ENCODE measurements at regions not wholly inside any gene's neighbourhood (a gene's known extent, or its start where the extent isn't known, plus 50 kb on each side); places are given as distances from the start of the nearest gene placed in this dataset.

GRCh38 chr2:146934921-146935320, 909.9 kb upstream of the ACVR2A start:
- H3K36me3 ChIP-seq (ENCODE audit: insufficient read depth, low read length) = no peaks in the 10 kb centered on the region

GRCh38 chr2:146931109-146931508, 913.7 kb upstream of the ACVR2A start:
- H3K27me3 ChIP-seq (ENCODE audit: insufficient read depth, low read length) = no peaks in the 10 kb centered on the region
- no peaks in the 10 kb centered on the region for H3K36me3 ChIP-seq (ENCODE audit: insufficient read depth, low read length)
- no peaks in the 10 kb centered on the region for H3K79me2 ChIP-seq (ENCODE audit: control insufficient read depth, insufficient read depth, low read length, unreplicated experiment)
- H3K4me1 ChIP-seq (ENCODE audit: control insufficient read depth, insufficient read depth, low read length, unreplicated experiment) = peaks cover 14% of the 10 kb centered on the region
- no peak overlapping the region for H2AFZ ChIP-seq (ENCODE audit: low read length, unreplicated experiment)
- H3K4me3 ChIP-seq (ENCODE audit: low read depth, low read length) = no peak overlapping the region
- no peak overlapping the region for H3K27ac ChIP-seq (ENCODE audit: low read depth, low read length)

More at GRCh38 chr2:146934921-146935320, 909.9 kb upstream of the ACVR2A start:
- Histone ChIP-seq H2AFZ (ENCODE audit: low read length, unreplicated experiment) (no peak overlapping the region), H3K27ac (ENCODE audit: low read depth, low read length) (no peak overlapping the region), H3K4me1 (ENCODE audit: control insufficient read depth, insufficient read depth, low read length, unreplicated experiment) (peaks cover 4% of the 10 kb centered on the region), H3K4me3 (ENCODE audit: low read depth, low read length) (no peak overlapping the region), H3K79me2 (ENCODE audit: control insufficient read depth, insufficient read depth, low read length, unreplicated experiment) (no peaks in the 10 kb centered on the region), H3K27me3 (ENCODE audit: insufficient read depth, low read length) (no peaks in the 10 kb centered on the region)

- H2AFZ ChIP-seq (ENCODE audit: low read length, unreplicated experiment) = peak overlapping the region; percentile 0
Measured at GRCh38 chr2:146927080-146927711, 917.6 kb upstream of the ACVR2A start.

GRCh38 chr2:146918280-146918679, 926.5 kb upstream of the ACVR2A start:
- no peak overlapping the region for H3K27ac ChIP-seq (ENCODE audit: low read depth, low read length)
- no peak overlapping the region for H2AFZ ChIP-seq (ENCODE audit: low read length, unreplicated experiment)

More at GRCh38 chr2:146927080-146927711, 917.6 kb upstream of the ACVR2A start:
- no peaks in the 10 kb centered on the region for H3K79me2 ChIP-seq (ENCODE audit: control insufficient read depth, insufficient read depth, low read length, unreplicated experiment)
- H3K36me3 ChIP-seq (ENCODE audit: insufficient read depth, low read length) = no peaks in the 10 kb centered on the region
- H3K27ac ChIP-seq (ENCODE audit: low read depth, low read length) = no peak overlapping the region
- peaks cover 14% of the 10 kb centered on the region for H3K4me1 ChIP-seq (ENCODE audit: control insufficient read depth, insufficient read depth, low read length, unreplicated experiment)
- H3K27me3 ChIP-seq (ENCODE audit: insufficient read depth, low read length) = no peaks in the 10 kb centered on the region
- no peak overlapping the region for H3K4me3 ChIP-seq (ENCODE audit: low read depth, low read length)

GRCh38 chr2:146917431-146918042, 927.3 kb upstream of the ACVR2A start:
- Histone ChIP-seq H3K4me3 (ENCODE audit: low read depth, low read length) (no peak overlapping the region), H3K4me1 (ENCODE audit: control insufficient read depth, insufficient read depth, low read length, unreplicated experiment) (peaks cover 6% of the 10 kb centered on the region), H3K27ac (ENCODE audit: low read depth, low read length) (no peak overlapping the region), H3K36me3 (ENCODE audit: insufficient read depth, low read length) (no peaks in the 10 kb centered on the region), H3K79me2 (ENCODE audit: control insufficient read depth, insufficient read depth, low read length, unreplicated experiment) (no peaks in the 10 kb centered on the region), H3K27me3 (ENCODE audit: insufficient read depth, low read length) (no peaks in the 10 kb centered on the region), H2AFZ (ENCODE audit: low read length, unreplicated experiment) (peak overlapping the region; percentile 12)

More at GRCh38 chr2:146918280-146918679, 926.5 kb upstream of the ACVR2A start:
- H3K36me3 ChIP-seq (ENCODE audit: insufficient read depth, low read length) = no peaks in the 10 kb centered on the region
- H3K79me2 ChIP-seq (ENCODE audit: control insufficient read depth, insufficient read depth, low read length, unreplicated experiment) = no peaks in the 10 kb centered on the region
- no peak overlapping the region for H3K4me3 ChIP-seq (ENCODE audit: low read depth, low read length)
- H3K27me3 ChIP-seq (ENCODE audit: insufficient read depth, low read length) = no peaks in the 10 kb centered on the region
- peaks cover 6% of the 10 kb centered on the region for H3K4me1 ChIP-seq (ENCODE audit: control insufficient read depth, insufficient read depth, low read length, unreplicated experiment)

GRCh38 chr2:146916914-146917313, 927.9 kb upstream of the ACVR2A start:
- no peak overlapping the region for H3K27ac ChIP-seq (ENCODE audit: low read depth, low read length)
- no peak overlapping the region for H3K4me3 ChIP-seq (ENCODE audit: low read depth, low read length)
- peaks cover 6% of the 10 kb centered on the region for H3K4me1 ChIP-seq (ENCODE audit: control insufficient read depth, insufficient read depth, low read length, unreplicated experiment)
- no peaks in the 10 kb centered on the region for H3K27me3 ChIP-seq (ENCODE audit: insufficient read depth, low read length)
- no peaks in the 10 kb centered on the region for H3K79me2 ChIP-seq (ENCODE audit: control insufficient read depth, insufficient read depth, low read length, unreplicated experiment)
- no peak overlapping the region for H2AFZ ChIP-seq (ENCODE audit: low read length, unreplicated experiment)
- no peaks in the 10 kb centered on the region for H3K36me3 ChIP-seq (ENCODE audit: insufficient read depth, low read length)

- H3K36me3 ChIP-seq (ENCODE audit: insufficient read depth, low read length) = no peaks in the 10 kb centered on the region
- H3K79me2 ChIP-seq (ENCODE audit: control insufficient read depth, insufficient read depth, low read length, unreplicated experiment) = no peaks in the 10 kb centered on the region
- no peaks in the 10 kb centered on the region for H3K27me3 ChIP-seq (ENCODE audit: insufficient read depth, low read length)
- H2AFZ ChIP-seq (ENCODE audit: low read length, unreplicated experiment) = no peak overlapping the region
- H3K4me3 ChIP-seq (ENCODE audit: low read depth, low read length) = no peak overlapping the region
- H3K27ac ChIP-seq (ENCODE audit: low read depth, low read length) = no peak overlapping the region
- H3K4me1 ChIP-seq (ENCODE audit: control insufficient read depth, insufficient read depth, low read length, unreplicated experiment) = peaks cover 6% of the 10 kb centered on the region
Measured at GRCh38 chr2:146913476-146913875, 931.4 kb upstream of the ACVR2A start.

- H3K36me3 ChIP-seq (ENCODE audit: insufficient read depth, low read length) = no peaks in the 10 kb centered on the region
- no peak overlapping the region for H3K27ac ChIP-seq (ENCODE audit: low read depth, low read length)
- H3K27me3 ChIP-seq (ENCODE audit: insufficient read depth, low read length) = no peaks in the 10 kb centered on the region
- peaks cover 4% of the 10 kb centered on the region for H3K4me1 ChIP-seq (ENCODE audit: control insufficient read depth, insufficient read depth, low read length, unreplicated experiment)
- no peak overlapping the region for H2AFZ ChIP-seq (ENCODE audit: low read length, unreplicated experiment)
- H3K79me2 ChIP-seq (ENCODE audit: control insufficient read depth, insufficient read depth, low read length, unreplicated experiment) = no peaks in the 10 kb centered on the region
- no peak overlapping the region for H3K4me3 ChIP-seq (ENCODE audit: low read depth, low read length)
Measured at GRCh38 chr2:146912536-146912935, 932.3 kb upstream of the ACVR2A start.

- Histone ChIP-seq H3K36me3 (ENCODE audit: insufficient read depth, low read length) (no peaks in the 10 kb centered on the region), H2AFZ (ENCODE audit: low read length, unreplicated experiment) (no peak overlapping the region), H3K79me2 (ENCODE audit: control insufficient read depth, insufficient read depth, low read length, unreplicated experiment) (no peaks in the 10 kb centered on the region), H3K4me3 (ENCODE audit: low read depth, low read length) (no peak overlapping the region), H3K27ac (ENCODE audit: low read depth, low read length) (no peak overlapping the region), H3K27me3 (ENCODE audit: insufficient read depth, low read length) (no peaks in the 10 kb centered on the region), H3K4me1 (ENCODE audit: control insufficient read depth, insufficient read depth, low read length, unreplicated experiment) (no peaks in the 10 kb centered on the region)
Measured at GRCh38 chr2:146908776-146909175, 936.1 kb upstream of the ACVR2A start.

- Histone ChIP-seq H3K36me3 (ENCODE audit: insufficient read depth, low read length) (no peaks in the 10 kb centered on the region), H3K4me1 (ENCODE audit: control insufficient read depth, insufficient read depth, low read length, unreplicated experiment) (peaks cover 14% of the 10 kb centered on the region), H3K4me3 (ENCODE audit: low read depth, low read length) (no peak overlapping the region), H3K79me2 (ENCODE audit: control insufficient read depth, insufficient read depth, low read length, unreplicated experiment) (no peaks in the 10 kb centered on the region), H3K27me3 (ENCODE audit: insufficient read depth, low read length) (no peaks in the 10 kb centered on the region), H3K27ac (ENCODE audit: low read depth, low read length) (no peak overlapping the region), H2AFZ (ENCODE audit: low read length, unreplicated experiment) (no peak overlapping the region)
Measured at GRCh38 chr2:146898083-146898482, 946.7 kb upstream of the ACVR2A start.

GRCh38 chr2:146894514-146894913, 950.3 kb upstream of the ACVR2A start:
- peaks cover 34% of the 10 kb centered on the region for H3K4me1 ChIP-seq (ENCODE audit: control insufficient read depth, insufficient read depth, low read length, unreplicated experiment)
- no peaks in the 10 kb centered on the region for H3K27me3 ChIP-seq (ENCODE audit: insufficient read depth, low read length)
- H3K79me2 ChIP-seq (ENCODE audit: control insufficient read depth, insufficient read depth, low read length, unreplicated experiment) = no peaks in the 10 kb centered on the region
- no peaks in the 10 kb centered on the region for H3K36me3 ChIP-seq (ENCODE audit: insufficient read depth, low read length)
- H3K27ac ChIP-seq (ENCODE audit: low read depth, low read length) = no peak overlapping the region
- H3K4me3 ChIP-seq (ENCODE audit: low read depth, low read length) = no peak overlapping the region
- H2AFZ ChIP-seq (ENCODE audit: low read length, unreplicated experiment) = no peak overlapping the region
